ENCODE measurements at regions not wholly inside any gene's neighbourhood (a gene's known extent, or its start where the extent isn't known, plus 50 kb on each side); places are given as distances from the start of the nearest gene placed in this dataset.

DNA sequence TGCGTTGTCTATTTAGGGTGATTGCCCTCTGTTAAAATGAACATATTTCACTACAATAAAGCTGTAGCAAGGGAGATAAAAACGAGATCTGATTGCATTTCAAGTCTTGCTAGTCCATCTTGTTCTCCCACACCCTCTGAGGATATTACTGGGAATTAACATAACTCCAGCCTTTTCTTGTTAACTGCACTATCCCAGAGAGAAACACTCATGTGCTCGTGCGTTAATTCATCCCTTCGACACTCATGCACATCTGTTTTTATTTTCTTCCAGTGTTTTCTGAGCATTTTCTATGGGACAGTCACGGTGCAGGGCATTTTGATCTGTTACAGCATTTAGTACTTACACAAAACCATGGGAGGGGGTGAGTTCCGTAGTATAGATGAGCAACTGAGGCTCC is 202.1 kb downstream of the CYLD start:
- no peak overlapping the region for H2AFZ ChIP-seq (ENCODE audit: low read length)
- no peak overlapping the region for H3K9ac ChIP-seq (ENCODE audit: low read length)
- intact Hi-C loops (cut with micrococcal nuclease): no loop called here
- CTCF ChIA-PET: no interaction called here
- DNase-seq: no peak
- BruUV-seq (replicated peaks): no TSS peak
- H4K20me1 ChIP-seq (ENCODE audit: low read length): no peaks in the 10 kb centered on the region
- no peaks in the 10 kb centered on the region for H3K27me3 ChIP-seq (ENCODE audit: low read length)
- no peaks in the 10 kb centered on the region for H3K79me2 ChIP-seq (ENCODE audit: low read length)
- no peaks in the 10 kb centered on the region for H3K4me1 ChIP-seq (ENCODE audit: insufficient read depth, low read length)
- no peaks in the 10 kb centered on the region for H3F3A ChIP-seq (ENCODE audit: low read length, unreplicated experiment)
- no peaks in the 10 kb centered on the region for H3K36me3 ChIP-seq (ENCODE audit: low read depth, low read length)
- POLR2A ChIA-PET (ENCODE audit: unreplicated experiment): no interaction called here
- no peak for ATAC-seq
- H3K4me2 ChIP-seq (ENCODE audit: low read length): no peak overlapping the region
- H3K4me3 ChIP-seq (ENCODE audit: low read length): no peak overlapping the region
- no peaks in the 10 kb centered on the region for H3K9me3 ChIP-seq (ENCODE audit: low read length)
- H3K27ac ChIP-seq (ENCODE audit: low read length): no peak overlapping the region
- TF ChIP-seq EZH2phosphoT487 (IDR thresholded peaks at IDR 0.05; ENCODE audit: borderline replicate concordance, low read length): no peak
- TF ChIP-seq CTCF (conservative IDR thresholded peaks at IDR 0.05; ENCODE audit: low read depth, low read length): no peak
- no peak for TF ChIP-seq EZH2 (IDR thresholded peaks at IDR 0.05; ENCODE audit: low read length, unreplicated experiment)
- H3K9me2 ChIP-seq (replicated peaks; ENCODE audit: low read length): no peaks in the 10 kb centered on the region

- no peak for ATAC-seq
- Histone ChIP-seq H3K4me3 (ENCODE audit: low read length) (no peak overlapping the region), H3K27me3 (ENCODE audit: low read length) (no peaks in the 10 kb centered on the region), H2AFZ (ENCODE audit: low read length) (no peak overlapping the region), H3K9me2 (replicated peaks; ENCODE audit: low read length) (no peaks in the 10 kb centered on the region), H3K36me3 (ENCODE audit: low read depth, low read length) (no peaks in the 10 kb centered on the region), H4K20me1 (ENCODE audit: low read length) (no peaks in the 10 kb centered on the region), H3K9me3 (ENCODE audit: low read length) (no peaks in the 10 kb centered on the region), H3K4me2 (ENCODE audit: low read length) (no peak overlapping the region), H3F3A (ENCODE audit: low read length, unreplicated experiment) (no peaks in the 10 kb centered on the region), H3K79me2 (ENCODE audit: low read length) (no peaks in the 10 kb centered on the region), H3K4me1 (ENCODE audit: insufficient read depth, low read length) (no peaks in the 10 kb centered on the region), H3K9ac (ENCODE audit: low read length) (no peak overlapping the region), H3K27ac (ENCODE audit: low read length) (no peak overlapping the region)
- intact Hi-C loops (cut with micrococcal nuclease): no loop called here
- no peak for DNase-seq
- BruUV-seq (replicated peaks): no TSS peak
- CTCF ChIA-PET: no interaction called here
- TF ChIP-seq EZH2phosphoT487 (IDR thresholded peaks at IDR 0.05; ENCODE audit: borderline replicate concordance, low read length) (no peak), EZH2 (IDR thresholded peaks at IDR 0.05; ENCODE audit: low read length, unreplicated experiment) (no peak), CTCF (conservative IDR thresholded peaks at IDR 0.05; ENCODE audit: low read depth, low read length) (no peak)
- POLR2A ChIA-PET (ENCODE audit: unreplicated experiment): no interaction called here
Observed at GRCh38 chr16:50942143-50942542, 200.3 kb downstream of the CYLD start.

DNA sequence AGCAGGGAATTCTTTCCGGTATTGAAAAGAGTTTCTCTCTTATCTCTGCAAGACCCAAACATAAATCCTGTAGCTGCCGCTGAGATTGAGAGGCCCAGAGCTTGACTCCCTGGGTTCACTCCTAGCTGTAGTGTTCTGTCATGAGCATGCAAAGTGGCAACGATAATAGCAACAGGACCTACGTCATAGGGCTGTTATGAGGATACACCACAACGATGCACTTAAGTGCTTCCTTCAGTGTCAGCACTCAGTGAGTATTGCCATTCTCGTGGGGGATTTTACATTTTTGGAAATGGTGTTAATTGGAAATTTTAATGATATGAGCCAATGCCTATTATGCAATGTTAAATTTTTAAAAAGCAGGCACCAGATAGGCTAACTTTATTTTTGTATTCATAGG is 199.8 kb downstream of the CYLD start:
- H3K27me3 ChIP-seq (ENCODE audit: low read length): no peaks in the 10 kb centered on the region
- ATAC-seq (no peak), DNase-seq (no peak)
- no peaks in the 10 kb centered on the region for H3K4me1 ChIP-seq (ENCODE audit: insufficient read depth, low read length)
- H3K4me2 ChIP-seq (ENCODE audit: low read length): no peak overlapping the region
- H4K20me1 ChIP-seq (ENCODE audit: low read length): no peaks in the 10 kb centered on the region
- TF ChIP-seq EZH2 (IDR thresholded peaks at IDR 0.05; ENCODE audit: low read length, unreplicated experiment): no peak
- no peak for TF ChIP-seq CTCF (conservative IDR thresholded peaks at IDR 0.05; ENCODE audit: low read depth, low read length)
- TF ChIP-seq EZH2phosphoT487 (IDR thresholded peaks at IDR 0.05; ENCODE audit: borderline replicate concordance, low read length): no peak
- no peaks in the 10 kb centered on the region for H3K9me3 ChIP-seq (ENCODE audit: low read length)
- H3K36me3 ChIP-seq (ENCODE audit: low read depth, low read length): no peaks in the 10 kb centered on the region
- intact Hi-C loops (cut with micrococcal nuclease): no loop called here
- H2AFZ ChIP-seq (ENCODE audit: low read length): no peak overlapping the region
- CTCF ChIA-PET: no interaction called here
- H3F3A ChIP-seq (ENCODE audit: low read length, unreplicated experiment): no peaks in the 10 kb centered on the region
- BruUV-seq (replicated peaks): no TSS peak
- H3K9me2 ChIP-seq (replicated peaks; ENCODE audit: low read length): no peaks in the 10 kb centered on the region
- H3K79me2 ChIP-seq (ENCODE audit: low read length): no peaks in the 10 kb centered on the region
- POLR2A ChIA-PET (ENCODE audit: unreplicated experiment): no interaction called here
- H3K9ac ChIP-seq (ENCODE audit: low read length): no peak overlapping the region
- H3K27ac ChIP-seq (ENCODE audit: low read length): no peak overlapping the region
- H3K4me3 ChIP-seq (ENCODE audit: low read length): no peak overlapping the region

All from PC-3 (cell line).